ENCODE measurements at regions not wholly inside any gene's neighbourhood (a gene's known extent, or its start where the extent isn't known, plus 50 kb on each side); places are given as distances from the start of the nearest gene placed in this dataset.

DNA sequence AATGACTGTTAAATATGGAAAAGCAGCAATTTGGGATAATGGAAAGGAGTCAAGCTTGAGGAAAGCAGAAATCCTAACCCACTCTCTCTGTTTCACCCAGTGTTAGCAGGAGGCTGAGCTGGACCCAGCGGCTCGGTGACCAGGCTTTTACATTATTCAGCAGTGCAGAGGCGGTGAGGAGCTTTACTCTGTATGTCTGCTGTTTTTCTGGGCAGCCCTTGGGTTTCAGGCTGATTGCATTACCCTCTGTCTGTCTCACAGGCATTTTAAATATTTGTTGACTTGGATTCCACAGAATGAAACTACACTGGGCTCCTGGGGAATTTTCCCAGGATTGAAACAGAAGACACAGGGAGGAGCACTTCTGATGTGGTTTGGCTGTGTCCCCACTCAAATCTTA, 368.0 kb downstream of the GALR1 start:
- peaks cover 4% of the 10 kb centered on the region for H3K9me3 Mint-ChIP-seq (ENCODE audit: low read depth)
- peaks cover 4% of the 10 kb centered on the region for H3K27me3 Mint-ChIP-seq
- peaks cover 1% of the 10 kb centered on the region for H3K4me1 Mint-ChIP-seq (ENCODE audit: low read depth)
- H3K4me3 Mint-ChIP-seq (ENCODE audit: low read depth) = no peak overlapping the region
- TF ChIP-seq, protein P1, sequence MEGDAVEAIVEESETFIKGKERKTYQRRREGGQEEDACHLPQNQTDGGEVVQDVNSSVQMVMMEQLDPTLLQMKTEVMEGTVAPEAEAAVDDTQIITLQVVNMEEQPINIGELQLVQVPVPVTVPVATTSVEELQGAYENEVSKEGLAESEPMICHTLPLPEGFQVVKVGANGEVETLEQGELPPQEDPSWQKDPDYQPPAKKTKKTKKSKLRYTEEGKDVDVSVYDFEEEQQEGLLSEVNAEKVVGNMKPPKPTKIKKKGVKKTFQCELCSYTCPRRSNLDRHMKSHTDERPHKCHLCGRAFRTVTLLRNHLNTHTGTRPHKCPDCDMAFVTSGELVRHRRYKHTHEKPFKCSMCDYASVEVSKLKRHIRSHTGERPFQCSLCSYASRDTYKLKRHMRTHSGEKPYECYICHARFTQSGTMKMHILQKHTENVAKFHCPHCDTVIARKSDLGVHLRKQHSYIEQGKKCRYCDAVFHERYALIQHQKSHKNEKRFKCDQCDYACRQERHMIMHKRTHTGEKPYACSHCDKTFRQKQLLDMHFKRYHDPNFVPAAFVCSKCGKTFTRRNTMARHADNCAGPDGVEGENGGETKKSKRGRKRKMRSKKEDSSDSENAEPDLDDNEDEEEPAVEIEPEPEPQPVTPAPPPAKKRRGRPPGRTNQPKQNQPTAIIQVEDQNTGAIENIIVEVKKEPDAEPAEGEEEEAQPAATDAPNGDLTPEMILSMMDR (IDR thresholded peaks at IDR 0.05; ENCODE audit: unreplicated experiment) = no peak
- no peak for DNase-seq (ENCODE audit: low spot score, unreplicated experiment)
- H3K36me3 Mint-ChIP-seq (ENCODE audit: insufficient read depth) = no peaks in the 10 kb centered on the region
- H3K27ac Mint-ChIP-seq = no peak overlapping the region

GRCh38 chr18:77619525-77619924, 369.9 kb downstream of the GALR1 start:
- Mint-ChIP-seq H3K27ac (no peak overlapping the region), H3K9me3 (ENCODE audit: low read depth) (peaks cover 4% of the 10 kb centered on the region), H3K27me3 (peaks cover 4% of the 10 kb centered on the region), H3K36me3 (ENCODE audit: insufficient read depth) (peaks cover 1% of the 10 kb centered on the region), H3K4me1 (ENCODE audit: low read depth) (peaks cover 1% of the 10 kb centered on the region), H3K4me3 (ENCODE audit: low read depth) (no peak overlapping the region)
- TF ChIP-seq, protein P1 (IDR thresholded peaks at IDR 0.05; ENCODE audit: unreplicated experiment) = no peak
- no peak for DNase-seq (ENCODE audit: low spot score, unreplicated experiment)

GRCh38 chr18:77622009-77622692, 372.5 kb downstream of the GALR1 start:
- DNase-seq (ENCODE audit: low spot score, unreplicated experiment) = no peak
- H3K27me3 Mint-ChIP-seq = no peaks in the 10 kb centered on the region
- TF ChIP-seq, protein P1 (IDR thresholded peaks at IDR 0.05; ENCODE audit: unreplicated experiment) = no peak
- H3K9me3 Mint-ChIP-seq (ENCODE audit: low read depth) = peaks cover 4% of the 10 kb centered on the region
- H3K4me1 Mint-ChIP-seq (ENCODE audit: low read depth) = no peaks in the 10 kb centered on the region
- H3K4me3 Mint-ChIP-seq (ENCODE audit: low read depth) = no peak overlapping the region
- peaks cover 1% of the 10 kb centered on the region for H3K36me3 Mint-ChIP-seq (ENCODE audit: insufficient read depth)
- H3K27ac Mint-ChIP-seq = no peak overlapping the region

GRCh38 chr18:77632758-77633157, 383.1 kb downstream of the GALR1 start:
- H3K36me3 Mint-ChIP-seq (ENCODE audit: insufficient read depth) = no peaks in the 10 kb centered on the region
- peaks cover 4% of the 10 kb centered on the region for H3K9me3 Mint-ChIP-seq (ENCODE audit: low read depth)
- no peaks in the 10 kb centered on the region for H3K4me1 Mint-ChIP-seq (ENCODE audit: low read depth)
- no peak overlapping the region for H3K27ac Mint-ChIP-seq
- DNase-seq (ENCODE audit: low spot score, unreplicated experiment) = no peak
- peaks cover 3% of the 10 kb centered on the region for H3K27me3 Mint-ChIP-seq
- H3K4me3 Mint-ChIP-seq (ENCODE audit: low read depth) = no peak overlapping the region
- TF ChIP-seq, protein P1 (IDR thresholded peaks at IDR 0.05; ENCODE audit: unreplicated experiment) = no peak

- peaks cover 13% of the 10 kb centered on the region for H3K9me3 Mint-ChIP-seq (ENCODE audit: low read depth)
- peaks cover 3% of the 10 kb centered on the region for H3K27me3 Mint-ChIP-seq
- H3K27ac Mint-ChIP-seq = no peak overlapping the region
- DNase-seq (ENCODE audit: low spot score, unreplicated experiment) = no peak
- TF ChIP-seq, protein P1 (IDR thresholded peaks at IDR 0.05; ENCODE audit: unreplicated experiment) = no peak
- H3K4me3 Mint-ChIP-seq (ENCODE audit: low read depth) = no peak overlapping the region
- no peaks in the 10 kb centered on the region for H3K4me1 Mint-ChIP-seq (ENCODE audit: low read depth)
- no peaks in the 10 kb centered on the region for H3K36me3 Mint-ChIP-seq (ENCODE audit: insufficient read depth)
Measured at GRCh38 chr18:77634494-77634893, 384.8 kb downstream of the GALR1 start.
